ENCODE measurements at regions not wholly inside any gene's neighbourhood (a gene's known extent, or its start where the extent isn't known, plus 50 kb on each side); places are given as distances from the start of the nearest gene placed in this dataset.
"Not testable (repeated sequence)": the region's sequence is repeated elsewhere in the genome, so short reads cannot be mapped to it uniquely, and the experiment has no call there.

- intact Hi-C loops (cut with DNase I), result no loop called here
- 27 to 43% (median 31%) methylated on average over 3 of the region's 3 CpGs for WGBS, 3 donors
- no peaks in the 10 kb centered on the region for H3K27me3 ChIP-seq (ENCODE audit: insufficient read depth in 3 of 3, low read length in 2 of 3)
- no peaks in the 10 kb centered on the region for H3K9me3 ChIP-seq
- no peaks in the 10 kb centered on the region for H3K36me3 ChIP-seq (ENCODE audit: insufficient read depth in 1 of 2, low read depth in 1 of 2)
- no peak overlapping the region for H3K4me3 ChIP-seq
- no peak for TF ChIP-seq CTCF (IDR thresholded peaks at IDR 0.05)
- ATAC-seq (no peak), DNase-seq (no peak)
- no peak overlapping the region for H3K27ac ChIP-seq
- H3K4me1 ChIP-seq, result no peaks in the 10 kb centered on the region
Observed at GRCh38 chr9:26665666-26666065, 226.9 kb downstream of the CAAP1 start.

- H3K36me3 ChIP-seq (ENCODE audit: insufficient read depth in 1 of 2, low read depth in 1 of 2); H3K4me1 ChIP-seq; ATAC-seq; H3K27me3 ChIP-seq (ENCODE audit: insufficient read depth in 3 of 3, low read length in 2 of 3); H3K27ac ChIP-seq; intact Hi-C loops (cut with DNase I); DNase-seq; H3K4me3 ChIP-seq; H3K9me3 ChIP-seq: not testable (repeated sequence)
- 96 to 97% (median 96%) methylated on average over 33 to 49 of the region's 49 CpGs for WGBS, 3 donors
Observed at GRCh38 chr9:26664087-26664773, 228.4 kb downstream of the CAAP1 start.

GRCh38 chr9:26662476-26662875 is 230.1 kb downstream of the CAAP1 start:
- H3K4me3 ChIP-seq, result no peak overlapping the region
- H3K27ac ChIP-seq, result no peak overlapping the region
- ATAC-seq, result no peak
- no peaks in the 10 kb centered on the region for H3K27me3 ChIP-seq (ENCODE audit: insufficient read depth in 3 of 3, low read length in 2 of 3)
- H3K4me1 ChIP-seq, result no peaks in the 10 kb centered on the region
- 39 to 60% (median 57%) methylated on average over 1 of the region's 1 CpG for WGBS, 3 donors
- H3K9me3 ChIP-seq, result no peaks in the 10 kb centered on the region
- no peak for DNase-seq
- intact Hi-C loops (cut with DNase I), result no loop called here
- no peaks in the 10 kb centered on the region for H3K36me3 ChIP-seq (ENCODE audit: insufficient read depth in 1 of 2, low read depth in 1 of 2)
- TF ChIP-seq CTCF (IDR thresholded peaks at IDR 0.05), result no peak

GRCh38 chr9:26658476-26658875 is 234.1 kb downstream of the CAAP1 start:
- 51 to 56% (median 55%) methylated on average over 3 of the region's 3 CpGs for WGBS, 3 donors
- Histone ChIP-seq H3K4me3 (no peak overlapping the region), H3K36me3 (ENCODE audit: insufficient read depth in 1 of 2, low read depth in 1 of 2) (no peaks in the 10 kb centered on the region), H3K9me3 (no peaks in the 10 kb centered on the region), H3K27ac (no peak overlapping the region), H3K4me1 (no peaks in the 10 kb centered on the region), H3K27me3 (ENCODE audit: insufficient read depth in 3 of 3, low read length in 2 of 3) (no peaks in the 10 kb centered on the region)
- ATAC-seq (no peak), DNase-seq (no peak)
- no peak for TF ChIP-seq CTCF (IDR thresholded peaks at IDR 0.05)
- intact Hi-C loops (cut with DNase I), result loop anchor here in 1 of 2 donors (10.0 kb wide), 1 partner anchor 64 kb away; no protein-coding TSS in a partner anchor

- H3K4me3 ChIP-seq, result no peak overlapping the region
- H3K4me1 ChIP-seq, result no peaks in the 10 kb centered on the region
- no peaks in the 10 kb centered on the region for H3K36me3 ChIP-seq (ENCODE audit: insufficient read depth in 1 of 2, low read depth in 1 of 2)
- H3K9me3 ChIP-seq, result no peaks in the 10 kb centered on the region
- H3K27ac ChIP-seq, result no peak overlapping the region
- H3K27me3 ChIP-seq (ENCODE audit: insufficient read depth in 3 of 3, low read length in 2 of 3), result no peaks in the 10 kb centered on the region
- ATAC-seq (no peak), DNase-seq (no peak)
- WGBS, 3 donors, result 75 to 87% (median 86%) methylated on average over 2 of the region's 2 CpGs
- intact Hi-C loops (cut with DNase I), result loop anchor here in 1 of 2 donors (10.0 kb wide), 1 partner anchor 63 kb away; no protein-coding TSS in a partner anchor
- no peak for TF ChIP-seq CTCF (IDR thresholded peaks at IDR 0.05)
Observed at GRCh38 chr9:26657958-26658357, 234.6 kb downstream of the CAAP1 start.

All from psoas muscle (tissue), 7 donors.